ENCODE measurements at regions not wholly inside any gene's neighbourhood (a gene's known extent, or its start where the extent isn't known, plus 50 kb on each side); places are given as distances from the start of the nearest gene placed in this dataset.

GRCh38 chr1:235022981-235023710, 105.5 kb downstream of the TOMM20 start:
- no peak for DNase-seq (ENCODE audit: low read depth)
- TF ChIP-seq CTCF (IDR thresholded peaks at IDR 0.05; ENCODE audit: low read depth, low read length, missing control alignments), result no peak
- in situ Hi-C loops (cut with HindIII; ENCODE audit: low sequenced_read_pairs), result no loop called here
- H3K4me3 ChIP-seq (ENCODE audit: low read depth, low read length), result no peak overlapping the region

GRCh38 chr1:235022341-235022980, 106.2 kb downstream of the TOMM20 start:
- H3K4me3 ChIP-seq (ENCODE audit: low read depth, low read length), result no peak overlapping the region
- in situ Hi-C loops (cut with HindIII; ENCODE audit: low sequenced_read_pairs), result no loop called here
- no peak for DNase-seq (ENCODE audit: low read depth)
- no peak for TF ChIP-seq CTCF (IDR thresholded peaks at IDR 0.05; ENCODE audit: low read depth, low read length, missing control alignments)

GRCh38 chr1:235021815-235022214, 106.8 kb downstream of the TOMM20 start:
- H3K4me3 ChIP-seq (ENCODE audit: low read depth, low read length), result no peak overlapping the region
- TF ChIP-seq CTCF (IDR thresholded peaks at IDR 0.05; ENCODE audit: low read depth, low read length, missing control alignments), result no peak
- DNase-seq (ENCODE audit: low read depth), result no peak
- in situ Hi-C loops (cut with HindIII; ENCODE audit: low sequenced_read_pairs), result no loop called here

- no peak for DNase-seq (ENCODE audit: low read depth)
- H3K4me3 ChIP-seq (ENCODE audit: low read depth, low read length), result no peak overlapping the region
- in situ Hi-C loops (cut with HindIII; ENCODE audit: low sequenced_read_pairs), result no loop called here
- TF ChIP-seq CTCF (IDR thresholded peaks at IDR 0.05; ENCODE audit: low read depth, low read length, missing control alignments), result no peak
Measured at GRCh38 chr1:235021321-235021720, 107.3 kb downstream of the TOMM20 start.

GRCh38 chr1:235019961-235020360, 108.7 kb downstream of the TOMM20 start:
- DNase-seq (ENCODE audit: low read depth), result no peak
- H3K4me3 ChIP-seq (ENCODE audit: low read depth, low read length), result no peak overlapping the region
- in situ Hi-C loops (cut with HindIII; ENCODE audit: low sequenced_read_pairs), result no loop called here
- no peak for TF ChIP-seq CTCF (IDR thresholded peaks at IDR 0.05; ENCODE audit: low read depth, low read length, missing control alignments)

GRCh38 chr1:235019471-235019870, 109.2 kb downstream of the TOMM20 start:
- in situ Hi-C loops (cut with HindIII; ENCODE audit: low sequenced_read_pairs), result no loop called here
- no peak for DNase-seq (ENCODE audit: low read depth)
- TF ChIP-seq CTCF (IDR thresholded peaks at IDR 0.05; ENCODE audit: low read depth, low read length, missing control alignments), result no peak
- H3K4me3 ChIP-seq (ENCODE audit: low read depth, low read length), result no peak overlapping the region

Measured in astrocyte of the cerebellum (primary cell).